GM12873 (cell line): ENCODE measurements at regions not wholly inside any gene's neighbourhood (a gene's known extent, or its start where the extent isn't known, plus 50 kb on each side); places are given as distances from the start of the nearest gene placed in this dataset.

Experiments used
- CTCF ChIP-seq: IDR thresholded peaks from 2 replicates; pipeline ENCODE4 v1.5.1; 2012; ENCODE audit warnings: low read depth, mild to moderate bottlenecking, moderate library complexity, low read length, control low read depth; ENCODE audit not compliant: insufficient read depth; ENCODE audit errors: missing control alignments

- TF ChIP-seq CTCF, result no peak
Measured at GRCh38 chr22:34866081-34866480, 199.9 kb upstream of the ISX start.

- TF ChIP-seq CTCF, result no peak
Measured at GRCh38 chr22:34866495-34867131, 199.3 kb upstream of the ISX start.

GRCh38 chr22:34877506-34877905 lies 188.5 kb upstream of the ISX start:
- no peak for TF ChIP-seq CTCF

GRCh38 chr22:34878171-34878570 lies 187.8 kb upstream of the ISX start:
- no peak for TF ChIP-seq CTCF

GRCh38 chr22:34879001-34879400 lies 187.0 kb upstream of the ISX start:
- TF ChIP-seq CTCF, result no peak

GRCh38 chr22:34880662-34881061 lies 185.3 kb upstream of the ISX start:
- no peak for TF ChIP-seq CTCF

GRCh38 chr22:34881453-34881852 lies 184.5 kb upstream of the ISX start:
- TF ChIP-seq CTCF, result no peak
